GM18909 (cell line): ENCODE measurements at regions not wholly inside any gene's neighbourhood (a gene's known extent, or its start where the extent isn't known, plus 50 kb on each side); places are given as distances from the start of the nearest gene placed in this dataset.
"Not testable (repeated sequence)": the region's sequence is repeated elsewhere in the genome, so short reads cannot be mapped to it uniquely, and the experiment has no call there.

Experiments
- ATAC-seq: cut with Tn5 transposase; IDR thresholded peaks from one replicate; pipeline ENCODE4 v1.9.1; 2021; ENCODE audit warnings: mild to moderate bottlenecking; ENCODE audit not compliant: unreplicated experiment, poor library complexity

GRCh38 chr10:36465604-36466379, 659.6 kb upstream of the ANKRD30A start:
- ATAC-seq, result no peak

DNA sequence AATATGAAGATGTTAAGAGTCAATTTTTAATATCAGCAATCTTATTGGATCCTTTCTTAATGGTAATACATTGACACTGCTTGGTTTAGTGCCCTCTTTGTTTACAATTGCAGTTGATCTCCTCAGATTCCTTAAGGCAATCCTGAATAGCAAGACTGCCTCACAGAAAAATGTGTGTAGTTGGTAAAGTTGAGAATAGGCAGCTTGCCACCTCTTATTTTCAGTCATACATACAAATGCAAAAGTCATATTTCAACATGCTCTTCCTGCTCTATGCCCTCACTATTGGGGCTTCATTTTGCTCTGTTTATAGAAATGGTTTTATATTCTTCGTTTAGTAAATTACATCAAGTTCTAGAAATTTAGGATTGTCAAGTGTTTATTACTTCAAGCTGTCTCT, 661.1 kb upstream of the ANKRD30A start:
- no peak for ATAC-seq

- no peak for ATAC-seq
Observed at GRCh38 chr10:36463390-36463789, 662.0 kb upstream of the ANKRD30A start.

GRCh38 chr10:36462194-36462593, 663.2 kb upstream of the ANKRD30A start:
- no peak for ATAC-seq

- not testable (repeated sequence) for ATAC-seq
Observed at GRCh38 chr10:36458437-36458836, 667.0 kb upstream of the ANKRD30A start.

DNA sequence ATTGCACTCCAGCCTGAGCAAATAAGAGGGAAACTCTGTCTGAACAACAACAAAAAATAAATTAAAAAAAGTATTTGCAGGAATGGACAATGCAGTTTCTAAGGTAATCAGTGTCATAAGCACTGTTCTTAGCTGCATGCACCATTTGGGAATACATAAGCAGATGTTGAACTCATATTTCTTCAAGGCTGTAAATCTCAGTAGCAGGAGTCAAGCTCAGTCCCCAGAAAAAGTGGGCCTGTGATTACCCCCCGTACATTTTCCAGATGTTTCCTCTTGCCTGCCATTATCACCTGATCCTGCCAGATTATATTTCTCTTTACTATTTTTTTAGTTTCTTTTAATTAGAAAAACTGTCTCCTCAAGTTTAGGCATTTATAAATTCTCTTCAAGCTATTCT, 667.6 kb upstream of the ANKRD30A start:
- no peak for ATAC-seq

GRCh38 chr10:36455526-36456133, 669.8 kb upstream of the ANKRD30A start:
- ATAC-seq, result no peak

GRCh38 chr10:36452851-36453250, 672.5 kb upstream of the ANKRD30A start:
- ATAC-seq, result no peak

DNA sequence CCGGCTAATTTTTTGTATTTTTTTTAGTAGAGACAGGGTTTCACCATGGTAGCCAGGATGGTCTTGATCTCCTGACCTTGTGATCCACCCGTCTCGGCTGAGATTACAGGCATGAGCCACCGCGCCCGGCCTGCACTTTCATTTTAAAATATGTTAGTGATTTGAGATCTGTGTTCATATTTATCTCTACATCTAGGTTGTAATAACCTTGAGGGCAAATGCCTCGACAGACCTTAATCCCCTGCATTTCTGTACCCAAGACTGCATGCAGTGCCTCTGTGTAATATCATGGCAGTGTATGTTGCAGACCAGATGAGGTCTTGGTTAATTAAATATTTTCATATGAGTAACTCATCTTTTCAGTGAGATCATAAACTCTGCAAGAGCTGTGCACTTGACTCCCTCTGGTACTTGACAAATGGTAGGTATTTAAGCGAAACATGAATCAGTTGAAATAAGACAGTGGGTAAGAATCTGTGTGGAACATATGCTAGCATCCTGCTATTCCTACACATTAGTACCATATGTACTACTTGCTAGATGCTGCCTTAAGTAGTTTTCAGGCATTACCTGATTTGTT, 673.9 kb upstream of the ANKRD30A start:
- ATAC-seq, result no peak

GRCh38 chr10:36450380-36450779, 675.0 kb upstream of the ANKRD30A start:
- no peak for ATAC-seq

DNA sequence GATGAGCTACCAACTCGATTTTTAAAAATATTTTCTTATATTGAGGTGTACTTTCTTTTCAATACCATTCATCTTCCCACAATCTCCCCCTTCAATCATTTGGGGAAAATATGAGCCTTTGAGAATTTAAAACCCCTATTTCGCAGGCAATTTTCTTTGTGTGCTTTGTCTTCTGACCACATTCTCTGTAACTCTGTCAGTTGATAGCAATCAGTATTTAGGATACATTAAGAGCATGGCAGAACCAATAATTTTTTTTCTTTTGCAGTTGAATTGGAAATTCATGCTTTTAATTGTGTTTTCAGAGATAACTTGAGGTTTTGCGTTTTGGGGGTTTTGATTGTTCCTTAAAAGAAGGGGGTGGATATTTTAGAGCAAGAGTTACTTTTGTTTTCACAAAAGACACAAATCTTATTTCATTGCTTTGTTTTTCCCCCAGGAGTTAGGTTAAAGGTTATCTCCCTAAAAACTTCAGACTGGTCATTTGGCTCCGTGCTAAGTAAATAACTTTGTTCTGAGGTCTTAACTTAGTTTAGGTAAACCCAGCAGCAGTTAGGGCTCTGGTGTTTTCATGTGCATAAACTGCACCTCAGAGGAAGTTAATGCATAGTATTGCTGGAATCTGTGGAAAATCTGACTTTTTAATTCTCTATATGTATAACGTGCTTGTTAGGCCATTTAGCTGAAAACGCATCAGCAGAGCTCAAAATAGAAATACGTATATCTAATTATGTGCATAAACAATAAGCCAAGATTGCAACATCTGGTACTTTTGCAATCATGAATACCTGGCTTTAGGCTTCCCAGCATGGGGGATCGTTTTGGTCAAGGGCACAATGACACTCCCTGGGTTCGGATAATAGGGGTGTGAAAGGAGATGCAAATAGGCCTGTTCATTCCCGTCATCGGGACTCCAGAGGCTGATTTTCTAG, 676.4 kb upstream of the ANKRD30A start:
- no peak for ATAC-seq

GRCh38 chr10:36446881-36447280, 678.5 kb upstream of the ANKRD30A start:
- ATAC-seq, result no peak

DNA sequence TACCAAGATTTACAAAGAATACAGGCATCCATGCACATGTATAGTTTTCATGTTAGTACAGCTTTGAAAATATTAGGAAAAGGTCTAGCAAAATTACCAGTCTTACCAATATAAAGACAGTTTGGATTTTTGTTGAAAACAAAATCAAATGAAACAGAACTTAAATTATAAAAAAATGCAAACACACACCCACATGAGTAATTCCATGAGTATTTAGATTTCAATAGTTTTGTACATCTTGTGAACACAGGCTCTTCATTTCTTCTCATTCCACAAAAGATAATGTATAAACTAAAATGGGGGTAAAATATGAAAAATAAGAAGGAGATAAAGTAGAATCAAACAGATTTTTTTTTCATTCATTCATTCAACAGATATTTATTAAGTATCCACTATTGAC, 682.2 kb upstream of the ANKRD30A start:
- no peak for ATAC-seq

- no peak for ATAC-seq
Observed at GRCh38 chr10:36441557-36441956, 683.8 kb upstream of the ANKRD30A start.

GRCh38 chr10:36440539-36440938, 684.9 kb upstream of the ANKRD30A start:
- no peak for ATAC-seq

DNA sequence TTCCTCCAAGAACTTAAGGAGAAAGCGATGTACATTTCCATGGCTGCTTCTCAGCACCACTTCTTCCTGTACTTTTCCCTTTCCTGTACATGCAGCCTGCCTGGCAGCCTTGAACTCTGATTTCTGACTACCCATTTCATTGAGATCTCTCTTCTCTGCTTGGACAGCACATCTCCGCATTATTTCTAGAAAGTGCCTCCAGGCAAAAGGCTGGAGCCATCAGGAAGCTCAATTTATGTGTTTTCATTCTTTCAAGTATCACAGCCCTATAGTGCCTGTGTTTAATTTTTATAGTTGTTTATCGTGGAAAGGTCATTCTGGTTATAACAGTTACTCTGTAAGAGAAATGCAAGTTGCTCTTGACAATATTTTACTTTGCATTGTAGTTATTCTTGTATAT, 688.0 kb upstream of the ANKRD30A start:
- ATAC-seq, result no peak

DNA sequence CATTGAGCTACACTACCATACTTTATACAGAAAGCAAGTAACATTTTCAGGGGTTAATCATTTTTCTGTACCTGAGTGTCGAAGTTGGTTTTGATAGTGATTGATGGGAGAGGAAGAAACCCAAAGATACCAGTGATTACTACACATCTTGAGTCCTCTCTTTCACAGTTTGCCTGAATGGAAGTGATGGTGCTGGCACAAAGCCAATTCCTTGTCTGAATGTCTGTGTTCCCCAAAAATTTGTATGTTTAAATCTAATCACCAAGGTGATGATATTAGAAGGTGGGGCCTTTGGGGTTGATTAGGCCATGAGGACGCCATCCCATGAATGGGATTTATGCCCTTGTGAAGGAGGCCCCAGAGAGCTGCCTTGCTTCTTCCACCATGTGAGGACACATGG, 696.9 kb upstream of the ANKRD30A start:
- no peak for ATAC-seq

DNA sequence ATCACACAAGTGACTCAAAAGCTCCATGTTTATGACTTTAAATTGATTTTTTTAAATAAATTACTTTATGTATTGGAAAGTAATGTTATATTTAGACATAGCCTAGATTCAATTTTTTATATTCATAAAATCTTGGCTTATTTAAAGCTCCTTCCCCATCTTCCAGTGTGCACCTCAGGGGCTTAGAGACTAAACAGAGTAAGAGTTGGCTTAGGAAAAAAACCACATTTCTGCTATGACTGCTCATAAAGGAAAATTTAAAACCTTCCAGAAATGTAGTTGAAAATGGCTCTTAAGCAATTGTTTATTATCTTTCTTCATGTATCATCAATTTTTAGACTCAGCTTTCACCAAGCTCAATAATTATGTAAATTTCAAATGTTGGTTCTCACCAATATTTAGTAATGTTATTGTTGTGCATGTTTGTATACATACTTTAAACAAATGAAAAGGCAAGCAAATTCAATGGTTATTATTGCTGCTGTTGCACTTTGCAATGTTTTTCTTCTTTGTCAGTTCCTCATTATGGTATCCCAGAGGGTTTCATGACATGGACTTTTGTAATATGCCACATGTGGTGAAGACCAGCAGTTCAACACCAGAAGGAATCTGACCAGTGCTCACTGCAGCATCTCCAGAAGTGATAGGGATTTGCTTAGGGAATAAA, 700.1 kb upstream of the ANKRD30A start:
- ATAC-seq, result no peak

- no peak for ATAC-seq
Observed at GRCh38 chr10:36424502-36424901, 700.9 kb upstream of the ANKRD30A start.

GRCh38 chr10:36423821-36424248, 701.6 kb upstream of the ANKRD30A start:
- no peak for ATAC-seq
